Esophagus (tissue), 2 donors: ENCODE measurements at regions not wholly inside any gene's neighbourhood (a gene's known extent, or its start where the extent isn't known, plus 50 kb on each side); places are given as distances from the start of the nearest gene placed in this dataset.

Source experiments
- H3K27ac ChIP-seq, 2 donors: one replicate each; pipeline ENCODE4 v1.5.1; 2013; ENCODE audit warnings: low read depth in 2 of 2, mild to moderate bottlenecking in 2 of 2, inconsistent platforms in 1 of 2, low read length in 1 of 2, moderate library complexity in 1 of 2
- H3K27me3 ChIP-seq, 2 donors: one replicate each; pipeline ENCODE4 v1.6.1; 2013; ENCODE audit warnings: low read length in 2 of 2, control low read depth in 1 of 2, mild to moderate bottlenecking in 1 of 2; ENCODE audit not compliant: insufficient read depth in 2 of 2, control insufficient read depth in 1 of 2
- H3K36me3 ChIP-seq, 2 donors: one replicate each; pipeline ENCODE4 v1.6.1; 2013; ENCODE audit warnings: low read length in 1 of 2; ENCODE audit not compliant: control insufficient read depth in 2 of 2, insufficient read depth in 2 of 2
- H3K4me1 ChIP-seq, 2 donors: one replicate each; pipeline ENCODE4 v1.6.1; 2013; ENCODE audit warnings: low read length in 1 of 2; ENCODE audit not compliant: control insufficient read depth in 2 of 2, insufficient read depth in 2 of 2
- H3K4me3 ChIP-seq, 2 donors: one replicate each; pipeline ENCODE4 v1.5.1; 2013; ENCODE audit warnings: low read length in 2 of 2, mild to moderate bottlenecking in 2 of 2, low read depth in 1 of 2, moderate library complexity in 1 of 2
- H3K9me3 ChIP-seq, 2 donors: one replicate each; pipeline ENCODE4 v1.6.1; 2013; ENCODE audit warnings: mild to moderate bottlenecking in 2 of 2, low read depth in 1 of 2, low read length in 1 of 2, moderate library complexity in 1 of 2; ENCODE audit not compliant: control insufficient read depth in 2 of 2, insufficient read depth in 1 of 2
- WGBS, 2 donors: extraction: QIAGEN DNeasy Blood & Tissue Kit; methylation state at CpG; one replicate each; pipeline ENCODE4 v1.1.7; 2013; 5-methylcytosine and 5-hydroxymethylcytosine counted together
- donor health status: healthy with polysubstance abuse.
- donor health status: Bipolar disorder and iron deficiency.

DNA sequence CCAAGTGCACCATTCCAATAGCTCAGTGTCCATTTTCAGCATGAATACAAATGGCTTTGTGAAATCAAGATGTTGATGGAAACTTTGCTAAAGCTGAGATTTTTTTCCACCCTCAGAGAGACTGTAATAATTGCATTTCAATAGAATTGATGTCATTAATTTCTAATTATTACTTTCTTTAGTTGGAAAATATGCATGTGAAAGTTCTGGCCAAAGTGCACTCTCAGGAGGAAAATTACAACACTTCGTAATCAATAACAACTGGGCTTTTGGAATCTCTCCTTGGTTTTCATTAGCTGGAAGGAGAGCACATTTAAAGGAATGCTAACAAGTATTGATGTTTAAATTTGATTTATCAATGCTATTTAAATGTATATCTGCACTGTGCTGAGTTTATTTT lies 529.5 kb upstream of the CDH8 start:
- 60 to 84% methylated on average over 1 of the region's 1 CpG for WGBS, 2 donors

GRCh38 chr16:62564291-62564690 lies 528.1 kb upstream of the CDH8 start:
- no peaks in the 10 kb centered on the region for H3K4me1 ChIP-seq
- H3K36me3 ChIP-seq: no peaks in the 10 kb centered on the region
- H3K27me3 ChIP-seq: no peaks in the 10 kb centered on the region
- no peaks in the 10 kb centered on the region for H3K9me3 ChIP-seq
- no peak overlapping the region for H3K27ac ChIP-seq
- WGBS, 2 donors: 51 to 57% methylated on average over 2 of the region's 2 CpGs
- no peak overlapping the region for H3K4me3 ChIP-seq

More for the DNA sequence above, 529.5 kb upstream of the CDH8 start:
- no peaks in the 10 kb centered on the region for H3K4me1 ChIP-seq
- no peaks in the 10 kb centered on the region for H3K36me3 ChIP-seq
- H3K27me3 ChIP-seq: no peaks in the 10 kb centered on the region
- no peaks in the 10 kb centered on the region for H3K9me3 ChIP-seq
- no peak overlapping the region for H3K4me3 ChIP-seq
- no peak overlapping the region for H3K27ac ChIP-seq

DNA sequence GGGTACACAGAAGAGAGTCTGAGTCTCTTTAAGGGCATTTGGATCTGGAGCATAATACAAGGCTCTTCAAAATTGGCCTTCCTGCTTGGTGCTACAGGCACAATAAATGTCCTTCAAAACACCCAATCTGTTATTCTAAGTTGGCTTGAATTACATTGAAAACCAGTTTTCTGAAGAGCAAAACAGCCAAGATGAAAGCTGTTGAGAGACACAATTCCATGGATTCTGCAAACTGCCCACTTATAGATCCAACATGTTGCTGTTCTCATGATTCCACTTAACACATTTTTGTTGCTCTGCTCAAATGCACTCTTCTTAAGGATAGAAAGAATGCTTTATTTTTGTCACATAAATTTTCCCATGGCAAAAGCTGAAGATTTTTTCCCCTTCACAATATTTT lies 525.9 kb upstream of the CDH8 start:
- no peak overlapping the region for H3K4me3 ChIP-seq
- H3K27ac ChIP-seq: no peak overlapping the region
- no peaks in the 10 kb centered on the region for H3K36me3 ChIP-seq
- no peaks in the 10 kb centered on the region for H3K27me3 ChIP-seq
- H3K9me3 ChIP-seq: no peaks in the 10 kb centered on the region
- H3K4me1 ChIP-seq: no peaks in the 10 kb centered on the region

DNA sequence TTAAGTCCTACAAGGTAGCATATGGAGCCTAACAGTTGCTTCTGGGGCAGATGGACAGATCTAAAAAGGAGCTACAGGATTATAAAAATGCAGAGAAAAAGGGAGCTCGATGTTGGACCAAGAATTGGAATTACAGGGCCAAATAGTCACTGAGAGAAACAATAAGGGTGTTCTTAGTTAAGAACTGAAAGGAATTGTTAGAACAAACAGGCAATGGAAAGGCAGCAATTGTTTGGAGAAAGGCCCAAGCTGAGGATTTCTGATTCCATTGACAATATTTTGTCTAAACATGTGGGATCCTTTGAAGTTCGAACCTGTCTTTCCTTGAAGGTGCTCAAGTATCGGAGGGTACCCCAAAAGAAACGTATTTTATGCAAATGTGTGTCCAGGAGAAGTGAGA lies 513.6 kb upstream of the CDH8 start:
- WGBS, 2 donors: 55 to 67% methylated on average over 4 of the region's 4 CpGs
- no peaks in the 10 kb centered on the region for H3K36me3 ChIP-seq
- no peak overlapping the region for H3K27ac ChIP-seq
- H3K27me3 ChIP-seq: no peaks in the 10 kb centered on the region
- no peaks in the 10 kb centered on the region for H3K9me3 ChIP-seq
- no peak overlapping the region for H3K4me3 ChIP-seq
- no peaks in the 10 kb centered on the region for H3K4me1 ChIP-seq

GRCh38 chr16:62548095-62548494 lies 511.9 kb upstream of the CDH8 start:
- H3K36me3 ChIP-seq: no peaks in the 10 kb centered on the region
- no peak overlapping the region for H3K27ac ChIP-seq
- 74 to 86% methylated on average over 1 of the region's 1 CpG for WGBS, 2 donors
- no peaks in the 10 kb centered on the region for H3K4me1 ChIP-seq
- H3K27me3 ChIP-seq: no peaks in the 10 kb centered on the region
- no peaks in the 10 kb centered on the region for H3K9me3 ChIP-seq
- no peak overlapping the region for H3K4me3 ChIP-seq

- Histone ChIP-seq H3K27me3 (no peaks in the 10 kb centered on the region), H3K9me3 (no peaks in the 10 kb centered on the region), H3K4me3 (no peak overlapping the region), H3K36me3 (no peaks in the 10 kb centered on the region), H3K4me1 (no peaks in the 10 kb centered on the region), H3K27ac (no peak overlapping the region)
- 89 to 94% methylated on average over 1 of the region's 1 CpG for WGBS, 2 donors
Measured at GRCh38 chr16:62546701-62547100, 510.5 kb upstream of the CDH8 start.

DNA sequence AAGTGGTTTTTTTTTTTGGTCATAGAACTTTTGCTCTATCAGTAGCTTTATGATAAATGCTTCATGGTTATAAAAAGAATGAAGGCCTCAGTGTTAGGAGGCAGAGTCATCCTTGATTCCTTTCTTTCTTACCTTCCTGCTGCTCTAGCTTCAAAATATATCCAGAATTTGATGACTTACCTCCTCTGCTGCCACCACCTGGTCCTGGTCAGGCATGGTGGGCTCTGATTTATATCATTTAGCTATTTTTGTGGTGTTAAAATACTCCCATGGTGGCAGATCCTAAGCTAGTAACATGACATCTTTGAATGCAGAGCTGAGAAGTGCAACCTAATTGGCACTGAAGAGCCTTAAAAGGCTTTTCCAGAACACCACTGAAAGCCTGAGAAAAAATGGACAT lies 508.8 kb upstream of the CDH8 start:
- H3K4me3 ChIP-seq: no peak overlapping the region
- H3K27me3 ChIP-seq: no peaks in the 10 kb centered on the region
- H3K27ac ChIP-seq: no peak overlapping the region
- H3K9me3 ChIP-seq: no peaks in the 10 kb centered on the region
- no peaks in the 10 kb centered on the region for H3K36me3 ChIP-seq
- H3K4me1 ChIP-seq: no peaks in the 10 kb centered on the region

DNA sequence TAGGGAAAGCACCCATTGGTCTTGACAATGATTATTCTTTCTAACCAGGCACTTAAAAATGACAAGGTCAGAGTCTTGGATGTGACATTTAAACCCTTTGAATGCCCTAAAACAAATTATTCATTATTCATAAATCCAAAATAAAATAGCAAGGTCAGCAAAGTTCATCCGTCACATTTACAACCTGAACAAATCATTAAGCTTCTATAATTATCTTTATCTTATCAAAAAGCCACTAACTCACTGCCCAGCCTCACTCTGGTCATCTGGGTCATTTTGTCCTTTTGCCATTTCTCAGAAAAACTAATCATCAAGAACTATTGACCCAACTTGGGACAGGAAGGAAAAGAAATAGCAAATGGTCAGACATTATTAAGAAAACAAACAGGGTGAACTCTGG lies 507.3 kb upstream of the CDH8 start:
- 61 to 71% methylated on average over 1 of the region's 1 CpG for WGBS, 2 donors
- no peaks in the 10 kb centered on the region for H3K36me3 ChIP-seq
- no peaks in the 10 kb centered on the region for H3K27me3 ChIP-seq
- H3K27ac ChIP-seq: no peak overlapping the region
- no peak overlapping the region for H3K4me3 ChIP-seq
- H3K9me3 ChIP-seq: no peaks in the 10 kb centered on the region
- H3K4me1 ChIP-seq: no peaks in the 10 kb centered on the region

DNA sequence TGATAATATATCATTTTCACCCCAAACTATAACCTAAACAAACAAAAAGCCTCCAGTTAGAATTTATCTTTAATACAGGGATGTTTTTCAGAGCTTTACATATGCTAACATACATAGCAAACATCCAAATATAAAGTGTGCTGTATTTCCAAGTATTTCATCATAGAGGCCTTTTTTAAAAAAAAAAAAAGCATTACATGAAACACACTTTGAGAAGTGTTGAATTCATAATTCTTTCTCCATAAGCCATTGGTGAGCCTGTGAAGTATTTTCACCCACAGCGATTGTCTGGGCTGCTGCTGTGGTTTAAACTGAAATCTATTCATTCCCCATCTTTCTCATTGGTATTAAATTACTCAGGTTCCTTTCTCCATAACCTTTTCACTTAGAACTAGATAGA lies 503.4 kb upstream of the CDH8 start:
- H3K4me3 ChIP-seq: no peak overlapping the region
- WGBS, 2 donors: 80 to 83% methylated on average over 1 of the region's 1 CpG
- H3K36me3 ChIP-seq: no peaks in the 10 kb centered on the region
- no peaks in the 10 kb centered on the region for H3K4me1 ChIP-seq
- no peaks in the 10 kb centered on the region for H3K9me3 ChIP-seq
- no peak overlapping the region for H3K27ac ChIP-seq
- no peaks in the 10 kb centered on the region for H3K27me3 ChIP-seq

DNA sequence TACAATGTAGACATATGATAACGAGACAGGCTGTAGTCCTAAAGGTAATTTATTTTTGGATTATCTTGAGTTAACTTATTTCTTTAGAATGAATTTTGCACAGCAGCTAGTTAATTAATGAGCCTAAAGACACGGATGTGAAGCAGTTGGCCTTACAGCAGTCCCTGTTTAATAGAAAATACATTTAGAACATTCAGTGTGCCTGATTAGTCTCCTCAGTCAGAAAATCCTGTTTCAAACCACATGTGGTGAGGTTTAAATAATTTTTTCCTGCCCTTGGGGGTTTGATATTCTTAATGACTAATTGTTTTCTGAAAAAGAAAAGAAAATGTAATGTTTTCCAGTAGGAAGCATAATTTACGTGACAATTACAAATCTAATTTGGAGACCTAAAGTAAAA lies 494.2 kb upstream of the CDH8 start:
- H3K27me3 ChIP-seq: no peaks in the 10 kb centered on the region
- WGBS, 2 donors: 60 to 66% methylated on average over 3 of the region's 3 CpGs
- H3K9me3 ChIP-seq: no peaks in the 10 kb centered on the region
- H3K27ac ChIP-seq: no peak overlapping the region
- H3K4me1 ChIP-seq: no peaks in the 10 kb centered on the region
- no peak overlapping the region for H3K4me3 ChIP-seq
- no peaks in the 10 kb centered on the region for H3K36me3 ChIP-seq
